GM18508 (cell line): ENCODE measurements at regions not wholly inside any gene's neighbourhood (a gene's known extent, or its start where the extent isn't known, plus 50 kb on each side); places are given as distances from the start of the nearest gene placed in this dataset.
A peak's percentile ranks its signal among the peaks of the same experiment; 100 is the strongest.
"Not testable (repeated sequence)": the region's sequence is repeated elsewhere in the genome, so short reads cannot be mapped to it uniquely, and the experiment has no call there.

Experiments
- ATAC-seq: cut with Tn5 transposase; IDR thresholded peaks from one replicate; pipeline ENCODE4 v1.9.1; 2021; ENCODE audit warnings: moderate number of reproducible peaks; ENCODE audit not compliant: insufficient read depth, unreplicated experiment

- ATAC-seq: peak; percentile 87
Measured at GRCh38 chr7:91557789-91558404, 293.7 kb downstream of the FZD1 start.

- ATAC-seq: no peak
Measured at GRCh38 chr7:91559947-91560346, 295.7 kb downstream of the FZD1 start.

- no peak for ATAC-seq
Measured at GRCh38 chr7:91564101-91564500, 299.9 kb downstream of the FZD1 start.

- ATAC-seq: no peak
Measured at GRCh38 chr7:91564541-91564940, 300.3 kb downstream of the FZD1 start.

- no peak for ATAC-seq
Measured at GRCh38 chr7:91565499-91566401, 301.5 kb downstream of the FZD1 start.

GRCh38 chr7:91566402-91566732, 302.1 kb downstream of the FZD1 start:
- ATAC-seq: no peak

- no peak for ATAC-seq
Measured at GRCh38 chr7:91567081-91568012, 303.1 kb downstream of the FZD1 start.

GRCh38 chr7:91568138-91568537, 303.9 kb downstream of the FZD1 start:
- no peak for ATAC-seq

GRCh38 chr7:91569728-91570457, 305.7 kb downstream of the FZD1 start:
- no peak for ATAC-seq

- ATAC-seq: no peak
Measured at GRCh38 chr7:91570560-91570959, 306.3 kb downstream of the FZD1 start.

- no peak for ATAC-seq
Measured at GRCh38 chr7:91571601-91572000, 307.4 kb downstream of the FZD1 start.

- ATAC-seq: no peak
Measured at GRCh38 chr7:91573405-91573804, 307.1 kb downstream of the MTERF1 start.

GRCh38 chr7:91576459-91576858, 304.0 kb downstream of the MTERF1 start:
- not testable (repeated sequence) for ATAC-seq

GRCh38 chr7:91579837-91580236, 300.7 kb downstream of the MTERF1 start:
- ATAC-seq: no peak

- no peak for ATAC-seq
Measured at GRCh38 chr7:91582799-91583477, 297.6 kb downstream of the MTERF1 start.

- ATAC-seq: no peak
Measured at GRCh38 chr7:91596287-91596686, 284.2 kb downstream of the MTERF1 start.

- no peak for ATAC-seq
Measured at GRCh38 chr7:91598791-91599190, 281.7 kb downstream of the MTERF1 start.

GRCh38 chr7:91600112-91600511, 280.4 kb downstream of the MTERF1 start:
- no peak for ATAC-seq

- ATAC-seq: no peak
Measured at GRCh38 chr7:91603707-91604106, 276.8 kb downstream of the MTERF1 start.

- no peak for ATAC-seq
Measured at GRCh38 chr7:91608606-91609005, 271.9 kb downstream of the MTERF1 start.
